Smooth muscle cell (in vitro differentiated cells): ENCODE measurements at regions not wholly inside any gene's neighbourhood (a gene's known extent, or its start where the extent isn't known, plus 50 kb on each side); places are given as distances from the start of the nearest gene placed in this dataset.

Experiments
- DNase-seq: peaks from one replicate; lab custom pipeline; 2025; ENCODE audit not compliant: unreplicated experiment; lab: John Stamatoyannopoulos, UW
- H2AFZ ChIP-seq: fragments of 200-600 bp; sonication (generic); 2 replicates; pipeline ENCODE4 v1.6.0; 2016; ENCODE audit warnings: antibody characterized with exemption, low read depth, mild to moderate bottlenecking
- H3F3A ChIP-seq: fragments of 200-600 bp; sonication (generic); 2 replicates; pipeline ENCODE4 v1.6.0; 2017; ENCODE audit warnings: antibody characterized with exemption, low read depth
- H3K27ac ChIP-seq: fragments of 200-600 bp; sonication (generic); 2 replicates; pipeline ENCODE4 v1.5.1; 2016; ENCODE audit warnings: low read depth, mild to moderate bottlenecking
- H3K27me3 ChIP-seq: fragments of 200-600 bp; sonication (generic); 2 replicates; pipeline ENCODE4 v1.6.1; 2016; ENCODE audit warnings: low read depth, mild to moderate bottlenecking
- H3K36me3 ChIP-seq: fragments of 200-600 bp; sonication (generic); 2 replicates; pipeline ENCODE4 v1.5.1; 2016; ENCODE audit warnings: low read depth
- H3K4me1 ChIP-seq: fragments of 200-600 bp; sonication (generic); 2 replicates; pipeline ENCODE4 v1.5.1; 2016; ENCODE audit warnings: low read depth
- H3K4me2 ChIP-seq: fragments of 200-600 bp; sonication (generic); 2 replicates; pipeline ENCODE4 v1.6.0; 2016; ENCODE audit warnings: mild to moderate bottlenecking
- H3K4me3 ChIP-seq: fragments of 200-600 bp; sonication (generic); 2 replicates; pipeline ENCODE4 v1.5.1; 2016; ENCODE audit warnings: mild to moderate bottlenecking
- H3K79me2 ChIP-seq: fragments of 200-600 bp; sonication (generic); 2 replicates; pipeline ENCODE4 v1.6.0; 2016; ENCODE audit warnings: low read depth, mild to moderate bottlenecking
- H3K9ac ChIP-seq: fragments of 200-600 bp; sonication (generic); 2 replicates; pipeline ENCODE4 v1.6.0; 2016; ENCODE audit warnings: low read depth
- H3K9me3 ChIP-seq: fragments of 200-600 bp; sonication (generic); replicated peaks from 2 replicates; pipeline ENCODE4 v1.5.1; 2016; ENCODE audit warnings: low read depth
- H4K20me1 ChIP-seq: fragments of 200-600 bp; sonication (generic); 2 replicates; pipeline ENCODE4 v1.6.0; 2016; ENCODE audit warnings: low read depth
- CTCF ChIP-seq: fragments of 200-600 bp; sonication (generic); IDR thresholded peaks from 2 replicates; pipeline ENCODE4 v1.5.1; 2017; ENCODE audit warnings: borderline replicate concordance, mild to moderate bottlenecking, antibody characterized with exemption; ENCODE audit not compliant: insufficient read depth, poor library complexity, severe bottlenecking
- WGBS: methylation state at CpG from one replicate; pipeline ENCODE4 v1.1.7; 2016; ENCODE audit warnings: low lambda C conversion rate; 5-methylcytosine and 5-hydroxymethylcytosine counted together

DNA sequence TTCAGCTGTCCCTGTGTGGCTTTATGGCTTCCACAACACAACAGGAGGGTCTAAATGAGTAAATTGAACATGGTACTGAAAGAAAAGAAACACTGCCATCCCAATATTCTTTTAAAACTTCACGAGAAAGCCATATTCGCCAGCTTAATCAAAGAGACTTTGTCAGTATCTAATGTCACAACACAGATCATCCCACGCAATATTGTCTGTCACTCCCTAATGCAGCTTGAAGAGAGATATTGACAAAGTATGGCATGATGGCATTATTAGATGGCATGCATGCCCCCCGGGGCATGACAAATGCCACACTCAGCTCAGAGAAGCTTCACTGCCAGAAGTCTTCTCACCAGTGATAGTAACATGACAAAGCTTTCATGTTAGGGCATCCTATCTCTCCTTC, 197.8 kb downstream of the TTC8 start:
- no peak overlapping the region for H3K9ac ChIP-seq
- H2AFZ ChIP-seq = no peak overlapping the region
- H3K9me3 ChIP-seq = no peaks in the 10 kb centered on the region
- H3F3A ChIP-seq = no peaks in the 10 kb centered on the region
- H3K4me2 ChIP-seq = no peak overlapping the region
- no peak for DNase-seq
- no peak overlapping the region for H3K4me3 ChIP-seq
- WGBS = 90% methylated on average over 4 of the region's 4 CpGs
- H3K4me1 ChIP-seq = peaks cover 6% of the 10 kb centered on the region
- H3K27ac ChIP-seq = no peak overlapping the region
- H3K79me2 ChIP-seq = no peaks in the 10 kb centered on the region
- no peaks in the 10 kb centered on the region for H4K20me1 ChIP-seq
- H3K36me3 ChIP-seq = no peaks in the 10 kb centered on the region
- peaks cover 27% of the 10 kb centered on the region for H3K27me3 ChIP-seq
- TF ChIP-seq CTCF = no peak

- no peak for DNase-seq
- H3K79me2 ChIP-seq = no peaks in the 10 kb centered on the region
- no peaks in the 10 kb centered on the region for H3F3A ChIP-seq
- H3K4me1 ChIP-seq = peaks cover 6% of the 10 kb centered on the region
- no peaks in the 10 kb centered on the region for H4K20me1 ChIP-seq
- 95% methylated on average over 4 of the region's 4 CpGs for WGBS
- H3K9me3 ChIP-seq = no peaks in the 10 kb centered on the region
- TF ChIP-seq CTCF = no peak
- no peak overlapping the region for H2AFZ ChIP-seq
- H3K27me3 ChIP-seq = peaks cover 42% of the 10 kb centered on the region
- H3K27ac ChIP-seq = no peak overlapping the region
- no peak overlapping the region for H3K4me2 ChIP-seq
- no peaks in the 10 kb centered on the region for H3K36me3 ChIP-seq
- H3K4me3 ChIP-seq = no peak overlapping the region
- no peak overlapping the region for H3K9ac ChIP-seq
Measured at GRCh38 chr14:89024691-89025090, 200.2 kb downstream of the TTC8 start.

- Histone ChIP-seq H2AFZ (no peak overlapping the region), H3K9me3 (no peaks in the 10 kb centered on the region), H3K4me3 (no peak overlapping the region), H3K36me3 (no peaks in the 10 kb centered on the region), H3K9ac (no peak overlapping the region), H3K79me2 (no peaks in the 10 kb centered on the region), H4K20me1 (no peaks in the 10 kb centered on the region), H3K27me3 (peaks cover 52% of the 10 kb centered on the region), H3K27ac (no peak overlapping the region), H3K4me2 (no peak overlapping the region), H3K4me1 (peaks cover 6% of the 10 kb centered on the region), H3F3A (no peaks in the 10 kb centered on the region)
- no peak for DNase-seq
- WGBS = 83% methylated on average over 15 of the region's 15 CpGs
- TF ChIP-seq CTCF = no peak
Measured at GRCh38 chr14:89025561-89026236, 201.2 kb downstream of the TTC8 start.
